ENCODE measurements at regions not wholly inside any gene's neighbourhood (a gene's known extent, or its start where the extent isn't known, plus 50 kb on each side); places are given as distances from the start of the nearest gene placed in this dataset.
"Not testable (repeated sequence)": the region's sequence is repeated elsewhere in the genome, so short reads cannot be mapped to it uniquely, and the experiment has no call there.

DNA sequence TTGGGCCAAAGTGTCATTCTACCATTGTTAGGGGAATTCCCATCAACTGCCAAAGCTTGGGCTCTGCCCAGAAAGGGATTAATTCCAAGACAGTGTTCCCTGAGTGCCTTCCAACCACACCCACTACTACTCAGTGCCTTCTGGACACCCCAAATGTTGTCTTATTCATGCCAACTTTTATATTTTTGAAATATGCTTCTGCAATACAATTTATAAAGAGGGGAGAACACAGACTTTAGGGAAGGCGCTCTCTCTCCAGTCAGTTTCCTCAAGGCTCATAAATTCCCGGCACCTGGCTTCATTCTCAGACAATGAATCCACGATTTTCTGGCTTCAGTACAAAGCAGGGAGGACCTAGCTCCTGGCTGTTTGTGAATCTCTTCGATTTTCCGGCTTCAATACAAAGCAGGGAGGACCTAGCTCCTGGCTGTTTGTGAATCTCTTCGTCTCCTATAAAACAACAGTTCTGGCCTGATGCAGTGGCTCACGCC lies 120.1 kb upstream of the MYO10 start:
- no peak for ATAC-seq (ENCODE audit: low read depth)
- no peak overlapping the region for H3K4me3 Mint-ChIP-seq
- POLR2A ChIA-PET, result no interaction called here
- DNase-seq, result no peak
- no peaks in the 10 kb centered on the region for H3K9me3 Mint-ChIP-seq
- CTCF ChIA-PET, result no interaction called here
- intact Hi-C loops (cut with micrococcal nuclease), result no loop called here
- H3K4me1 Mint-ChIP-seq, result no peaks in the 10 kb centered on the region
- H3K27me3 Mint-ChIP-seq, result no peaks in the 10 kb centered on the region
- H3K36me3 Mint-ChIP-seq (ENCODE audit: low read depth), result no peaks in the 10 kb centered on the region
- no peak overlapping the region for H3K27ac Mint-ChIP-seq
- TF ChIP-seq, protein P1, sequence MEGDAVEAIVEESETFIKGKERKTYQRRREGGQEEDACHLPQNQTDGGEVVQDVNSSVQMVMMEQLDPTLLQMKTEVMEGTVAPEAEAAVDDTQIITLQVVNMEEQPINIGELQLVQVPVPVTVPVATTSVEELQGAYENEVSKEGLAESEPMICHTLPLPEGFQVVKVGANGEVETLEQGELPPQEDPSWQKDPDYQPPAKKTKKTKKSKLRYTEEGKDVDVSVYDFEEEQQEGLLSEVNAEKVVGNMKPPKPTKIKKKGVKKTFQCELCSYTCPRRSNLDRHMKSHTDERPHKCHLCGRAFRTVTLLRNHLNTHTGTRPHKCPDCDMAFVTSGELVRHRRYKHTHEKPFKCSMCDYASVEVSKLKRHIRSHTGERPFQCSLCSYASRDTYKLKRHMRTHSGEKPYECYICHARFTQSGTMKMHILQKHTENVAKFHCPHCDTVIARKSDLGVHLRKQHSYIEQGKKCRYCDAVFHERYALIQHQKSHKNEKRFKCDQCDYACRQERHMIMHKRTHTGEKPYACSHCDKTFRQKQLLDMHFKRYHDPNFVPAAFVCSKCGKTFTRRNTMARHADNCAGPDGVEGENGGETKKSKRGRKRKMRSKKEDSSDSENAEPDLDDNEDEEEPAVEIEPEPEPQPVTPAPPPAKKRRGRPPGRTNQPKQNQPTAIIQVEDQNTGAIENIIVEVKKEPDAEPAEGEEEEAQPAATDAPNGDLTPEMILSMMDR (IDR thresholded peaks at IDR 0.05), result no peak

DNA sequence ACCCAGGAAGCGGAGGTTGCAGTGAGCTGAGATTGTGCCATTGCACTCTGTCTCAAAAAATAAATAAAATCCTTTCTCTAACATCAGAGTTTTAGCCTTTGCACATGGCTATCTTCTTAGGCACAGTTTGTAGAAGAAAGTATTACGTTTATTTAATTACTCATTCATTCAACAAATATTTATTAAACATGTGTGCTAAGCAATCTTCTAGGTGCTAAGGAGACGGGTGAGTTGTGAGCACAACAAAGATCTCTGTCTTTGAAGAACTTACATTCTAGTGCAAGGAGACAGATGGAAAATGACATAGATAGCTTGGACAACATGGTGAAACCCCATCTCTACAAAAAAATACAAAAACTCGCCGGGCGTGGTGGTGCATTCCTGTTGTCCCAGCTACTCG lies 122.3 kb upstream of the MYO10 start:
- Mint-ChIP-seq H3K27me3 (no peaks in the 10 kb centered on the region), H3K27ac (no peak overlapping the region), H3K36me3 (ENCODE audit: low read depth) (no peaks in the 10 kb centered on the region), H3K9me3 (peaks cover 3% of the 10 kb centered on the region), H3K4me1 (no peaks in the 10 kb centered on the region), H3K4me3 (no peak overlapping the region)
- intact Hi-C loops (cut with micrococcal nuclease), result no loop called here
- ChIA-PET CTCF (no interaction called here), POLR2A (no interaction called here)
- DNase-seq, result no peak
- TF ChIP-seq, protein P1 (IDR thresholded peaks at IDR 0.05), result no peak
- no peak for ATAC-seq (ENCODE audit: low read depth)

DNA sequence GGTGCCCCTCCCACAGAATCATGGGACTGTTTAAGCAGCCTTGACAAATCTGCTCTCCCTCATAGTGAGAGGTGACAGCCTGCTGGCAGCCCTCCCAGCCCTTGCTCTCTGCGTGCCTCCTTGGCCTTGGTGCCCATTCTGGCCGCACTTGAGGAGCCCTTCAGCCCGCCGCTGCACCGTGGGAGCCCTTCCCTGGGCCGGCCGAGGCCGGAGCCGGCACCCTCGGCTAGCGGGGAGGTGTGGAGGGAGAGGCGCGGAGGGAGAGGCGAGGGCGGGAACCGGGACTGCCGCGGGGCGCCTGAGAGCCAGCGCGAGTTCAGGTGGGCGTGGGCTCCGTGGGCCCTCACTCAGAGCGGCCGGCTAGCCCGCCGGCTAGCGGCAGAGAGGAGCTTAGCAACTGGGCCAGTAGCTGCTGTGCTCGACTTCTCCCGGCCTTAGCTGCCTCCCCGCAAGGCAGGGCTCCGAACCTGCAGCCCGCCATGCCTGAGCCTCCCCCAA lies 125.9 kb upstream of the MYO10 start:
- POLR2A ChIA-PET, result no interaction called here
- DNase-seq (no peak), ATAC-seq (ENCODE audit: low read depth) (no peak)
- Mint-ChIP-seq H3K9me3 (peaks cover 3% of the 10 kb centered on the region), H3K36me3 (ENCODE audit: low read depth) (no peaks in the 10 kb centered on the region), H3K27ac (no peak overlapping the region), H3K4me3 (no peak overlapping the region), H3K4me1 (no peaks in the 10 kb centered on the region), H3K27me3 (no peaks in the 10 kb centered on the region)
- intact Hi-C loops (cut with micrococcal nuclease), result no loop called here
- CTCF ChIA-PET, result no interaction called here
- TF ChIP-seq, protein P1 (IDR thresholded peaks at IDR 0.05), result no peak

DNA sequence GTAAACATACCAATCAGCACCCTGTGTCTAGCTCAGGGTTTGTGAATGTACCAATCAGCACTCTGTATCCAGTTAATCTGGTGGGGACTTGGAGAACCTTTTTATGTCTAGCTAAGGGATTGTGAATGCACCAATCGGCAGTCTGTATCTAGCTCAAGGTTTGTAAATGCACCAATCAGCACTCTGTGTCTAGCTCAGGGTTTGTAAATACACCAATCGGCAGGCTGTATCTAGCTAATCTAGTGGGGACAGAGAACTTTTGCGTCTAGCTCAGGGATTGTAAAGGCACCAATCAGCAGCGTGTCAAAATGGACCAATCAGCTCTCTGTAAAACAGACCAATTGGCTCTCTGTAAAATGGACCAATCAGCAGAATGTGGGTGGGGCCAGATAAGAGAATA lies 126.7 kb upstream of the MYO10 start:
- CTCF ChIA-PET, H3K27ac Mint-ChIP-seq: not testable (repeated sequence)

DNA sequence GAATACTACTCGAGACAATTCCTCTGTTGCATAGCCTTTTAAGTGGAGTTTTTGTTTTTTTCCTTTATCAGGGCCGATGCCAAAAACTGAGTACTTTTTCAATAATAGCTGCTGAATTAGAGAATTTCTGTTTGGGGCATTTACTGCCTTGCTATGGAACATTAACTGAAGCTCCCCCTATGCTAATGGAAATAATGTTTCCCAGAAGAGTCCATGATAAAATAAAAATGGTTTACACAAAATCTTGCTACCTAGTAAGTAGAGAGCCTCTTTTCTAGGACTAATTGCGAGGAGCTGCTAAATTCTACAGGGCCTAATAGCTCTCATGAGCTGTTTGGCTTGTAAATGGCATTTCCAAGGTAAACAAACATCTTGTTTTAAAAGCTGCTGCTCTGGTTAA lies 128.2 kb upstream of the MYO10 start:
- no peak overlapping the region for H3K27ac Mint-ChIP-seq
- DNase-seq (no peak), ATAC-seq (ENCODE audit: low read depth) (no peak)
- no peaks in the 10 kb centered on the region for H3K4me1 Mint-ChIP-seq
- TF ChIP-seq, protein P1 (IDR thresholded peaks at IDR 0.05), result no peak
- H3K4me3 Mint-ChIP-seq, result no peak overlapping the region
- CTCF ChIA-PET, result no interaction called here
- no peaks in the 10 kb centered on the region for H3K27me3 Mint-ChIP-seq
- intact Hi-C loops (cut with micrococcal nuclease), result no loop called here
- peaks cover 3% of the 10 kb centered on the region for H3K9me3 Mint-ChIP-seq
- no peaks in the 10 kb centered on the region for H3K36me3 Mint-ChIP-seq (ENCODE audit: low read depth)
- POLR2A ChIA-PET, result no interaction called here

More for the DNA sequence above, 126.7 kb upstream of the MYO10 start:
- H3K27me3 Mint-ChIP-seq; H3K4me3 Mint-ChIP-seq; DNase-seq; intact Hi-C loops (cut with micrococcal nuclease); POLR2A ChIA-PET; H3K4me1 Mint-ChIP-seq; H3K36me3 Mint-ChIP-seq (ENCODE audit: low read depth); H3K9me3 Mint-ChIP-seq; ATAC-seq (ENCODE audit: low read depth): not testable (repeated sequence)

DNA sequence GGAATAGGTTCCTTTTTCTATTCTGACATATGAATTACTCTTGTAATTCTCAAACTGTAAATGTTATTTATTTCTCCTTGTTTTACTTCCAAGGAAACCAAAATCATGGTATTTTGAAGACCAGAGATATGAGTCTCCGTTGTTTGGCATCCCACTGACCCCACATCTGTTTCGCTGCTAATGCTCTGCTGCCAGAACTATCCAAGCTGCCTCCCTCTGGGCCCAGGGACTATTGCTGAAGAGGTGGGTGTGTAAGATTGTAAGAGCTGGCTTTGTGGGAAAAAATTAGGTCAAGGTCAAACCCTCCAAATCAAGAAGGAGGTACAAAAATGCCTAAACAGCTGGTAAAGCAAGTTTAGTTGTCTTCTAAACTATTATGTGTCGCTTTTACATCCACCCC lies 129.4 kb upstream of the MYO10 start:
- H3K27ac Mint-ChIP-seq, result no peak overlapping the region
- no peak for DNase-seq
- H3K27me3 Mint-ChIP-seq, result no peaks in the 10 kb centered on the region
- ChIA-PET POLR2A (no interaction called here), CTCF (no interaction called here)
- H3K9me3 Mint-ChIP-seq, result peaks cover 3% of the 10 kb centered on the region
- TF ChIP-seq, protein P1 (IDR thresholded peaks at IDR 0.05), result no peak
- no peaks in the 10 kb centered on the region for H3K36me3 Mint-ChIP-seq (ENCODE audit: low read depth)
- H3K4me3 Mint-ChIP-seq, result no peak overlapping the region
- ATAC-seq (ENCODE audit: low read depth), result no peak
- intact Hi-C loops (cut with micrococcal nuclease), result no loop called here
- no peaks in the 10 kb centered on the region for H3K4me1 Mint-ChIP-seq

DNA sequence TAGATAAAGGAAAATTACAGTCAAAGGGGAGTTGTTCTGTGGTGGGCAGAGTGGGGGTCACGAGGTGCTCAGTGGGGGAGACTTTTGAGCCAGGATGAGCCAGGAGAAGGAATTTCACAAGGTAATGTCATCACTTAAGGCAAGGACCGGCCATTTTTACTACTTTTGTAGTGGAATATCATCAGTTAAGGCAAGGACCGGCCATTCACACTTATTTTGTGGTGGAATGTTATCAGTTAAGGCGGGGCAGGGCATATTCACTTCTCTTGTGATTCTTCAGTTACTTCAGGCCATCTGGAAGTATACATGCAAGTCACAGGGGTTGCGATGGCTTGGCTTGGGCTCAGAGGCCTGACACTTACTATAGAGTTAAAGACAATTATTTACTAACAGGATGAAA lies 129.9 kb upstream of the MYO10 start:
- CTCF ChIA-PET; H3K27me3 Mint-ChIP-seq; intact Hi-C loops (cut with micrococcal nuclease); POLR2A ChIA-PET; H3K4me3 Mint-ChIP-seq; DNase-seq; H3K4me1 Mint-ChIP-seq; H3K36me3 Mint-ChIP-seq (ENCODE audit: low read depth); H3K27ac Mint-ChIP-seq; ATAC-seq (ENCODE audit: low read depth); H3K9me3 Mint-ChIP-seq: not testable (repeated sequence)
